ENCODE measurements at regions not wholly inside any gene's neighbourhood (a gene's known extent, or its start where the extent isn't known, plus 50 kb on each side); places are given as distances from the start of the nearest gene placed in this dataset.

DNA sequence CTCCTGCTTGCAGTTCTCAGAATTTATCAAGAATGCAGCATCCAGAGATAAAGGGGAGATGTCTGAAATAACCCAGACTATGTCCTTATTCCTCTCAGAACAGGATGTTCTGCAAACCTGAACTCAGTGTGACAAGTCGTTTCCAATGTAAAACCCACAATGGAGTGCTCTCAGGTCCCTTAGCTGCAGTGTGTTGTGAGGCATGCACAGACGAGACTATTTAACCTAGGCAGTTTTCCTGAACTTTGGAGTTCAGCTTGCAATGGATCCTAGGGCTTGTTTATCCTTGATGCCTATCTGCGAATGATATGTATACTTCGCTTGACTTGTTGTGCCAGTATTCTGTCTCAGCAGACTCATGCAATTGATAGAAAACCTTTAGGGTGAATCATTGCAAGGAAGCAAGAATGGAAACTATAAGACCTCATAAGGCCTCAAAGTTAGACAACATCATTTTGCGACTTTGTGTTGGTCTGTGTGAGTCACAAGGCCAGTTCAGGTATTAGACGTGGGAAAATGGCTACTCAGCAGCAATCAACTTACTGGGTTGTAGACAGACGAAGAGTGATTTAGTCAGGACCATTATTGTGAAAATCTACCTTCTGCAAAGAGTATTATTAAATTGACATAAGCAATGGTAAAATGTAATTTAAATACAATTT, 2439.9 kb upstream of the PCDH20 start:
- TF ChIP-seq, protein P1, sequence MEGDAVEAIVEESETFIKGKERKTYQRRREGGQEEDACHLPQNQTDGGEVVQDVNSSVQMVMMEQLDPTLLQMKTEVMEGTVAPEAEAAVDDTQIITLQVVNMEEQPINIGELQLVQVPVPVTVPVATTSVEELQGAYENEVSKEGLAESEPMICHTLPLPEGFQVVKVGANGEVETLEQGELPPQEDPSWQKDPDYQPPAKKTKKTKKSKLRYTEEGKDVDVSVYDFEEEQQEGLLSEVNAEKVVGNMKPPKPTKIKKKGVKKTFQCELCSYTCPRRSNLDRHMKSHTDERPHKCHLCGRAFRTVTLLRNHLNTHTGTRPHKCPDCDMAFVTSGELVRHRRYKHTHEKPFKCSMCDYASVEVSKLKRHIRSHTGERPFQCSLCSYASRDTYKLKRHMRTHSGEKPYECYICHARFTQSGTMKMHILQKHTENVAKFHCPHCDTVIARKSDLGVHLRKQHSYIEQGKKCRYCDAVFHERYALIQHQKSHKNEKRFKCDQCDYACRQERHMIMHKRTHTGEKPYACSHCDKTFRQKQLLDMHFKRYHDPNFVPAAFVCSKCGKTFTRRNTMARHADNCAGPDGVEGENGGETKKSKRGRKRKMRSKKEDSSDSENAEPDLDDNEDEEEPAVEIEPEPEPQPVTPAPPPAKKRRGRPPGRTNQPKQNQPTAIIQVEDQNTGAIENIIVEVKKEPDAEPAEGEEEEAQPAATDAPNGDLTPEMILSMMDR (conservative IDR thresholded peaks at IDR 0.05; ENCODE audit: low read depth in 2 of 2), result no peak
- TF ChIP-seq, protein P2, sequence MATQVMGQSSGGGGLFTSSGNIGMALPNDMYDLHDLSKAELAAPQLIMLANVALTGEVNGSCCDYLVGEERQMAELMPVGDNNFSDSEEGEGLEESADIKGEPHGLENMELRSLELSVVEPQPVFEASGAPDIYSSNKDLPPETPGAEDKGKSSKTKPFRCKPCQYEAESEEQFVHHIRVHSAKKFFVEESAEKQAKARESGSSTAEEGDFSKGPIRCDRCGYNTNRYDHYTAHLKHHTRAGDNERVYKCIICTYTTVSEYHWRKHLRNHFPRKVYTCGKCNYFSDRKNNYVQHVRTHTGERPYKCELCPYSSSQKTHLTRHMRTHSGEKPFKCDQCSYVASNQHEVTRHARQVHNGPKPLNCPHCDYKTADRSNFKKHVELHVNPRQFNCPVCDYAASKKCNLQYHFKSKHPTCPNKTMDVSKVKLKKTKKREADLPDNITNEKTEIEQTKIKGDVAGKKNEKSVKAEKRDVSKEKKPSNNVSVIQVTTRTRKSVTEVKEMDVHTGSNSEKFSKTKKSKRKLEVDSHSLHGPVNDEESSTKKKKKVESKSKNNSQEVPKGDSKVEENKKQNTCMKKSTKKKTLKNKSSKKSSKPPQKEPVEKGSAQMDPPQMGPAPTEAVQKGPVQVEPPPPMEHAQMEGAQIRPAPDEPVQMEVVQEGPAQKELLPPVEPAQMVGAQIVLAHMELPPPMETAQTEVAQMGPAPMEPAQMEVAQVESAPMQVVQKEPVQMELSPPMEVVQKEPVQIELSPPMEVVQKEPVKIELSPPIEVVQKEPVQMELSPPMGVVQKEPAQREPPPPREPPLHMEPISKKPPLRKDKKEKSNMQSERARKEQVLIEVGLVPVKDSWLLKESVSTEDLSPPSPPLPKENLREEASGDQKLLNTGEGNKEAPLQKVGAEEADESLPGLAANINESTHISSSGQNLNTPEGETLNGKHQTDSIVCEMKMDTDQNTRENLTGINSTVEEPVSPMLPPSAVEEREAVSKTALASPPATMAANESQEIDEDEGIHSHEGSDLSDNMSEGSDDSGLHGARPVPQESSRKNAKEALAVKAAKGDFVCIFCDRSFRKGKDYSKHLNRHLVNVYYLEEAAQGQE (IDR thresholded peaks at IDR 0.05; ENCODE audit: unreplicated experiment), result no peak
- no peak for TF ChIP-seq JUNB (IDR thresholded peaks at IDR 0.05; ENCODE audit: unreplicated experiment)
- TF ChIP-seq EZH2phosphoT487 (IDR thresholded peaks at IDR 0.05; ENCODE audit: unreplicated experiment), result no peak
- TF ChIP-seq POLR2AphosphoS5 (IDR thresholded peaks at IDR 0.05; ENCODE audit: low read depth), result no peak
- TF ChIP-seq EZH2 (IDR thresholded peaks at IDR 0.05; ENCODE audit: low read depth, unreplicated experiment), result no peak
- TF ChIP-seq, protein P3, sequence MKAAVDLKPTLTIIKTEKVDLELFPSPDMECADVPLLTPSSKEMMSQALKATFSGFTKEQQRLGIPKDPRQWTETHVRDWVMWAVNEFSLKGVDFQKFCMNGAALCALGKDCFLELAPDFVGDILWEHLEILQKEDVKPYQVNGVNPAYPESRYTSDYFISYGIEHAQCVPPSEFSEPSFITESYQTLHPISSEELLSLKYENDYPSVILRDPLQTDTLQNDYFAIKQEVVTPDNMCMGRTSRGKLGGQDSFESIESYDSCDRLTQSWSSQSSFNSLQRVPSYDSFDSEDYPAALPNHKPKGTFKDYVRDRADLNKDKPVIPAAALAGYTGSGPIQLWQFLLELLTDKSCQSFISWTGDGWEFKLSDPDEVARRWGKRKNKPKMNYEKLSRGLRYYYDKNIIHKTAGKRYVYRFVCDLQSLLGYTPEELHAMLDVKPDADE (IDR thresholded peaks at IDR 0.05), result no peak
- TF ChIP-seq ZNF331 (CRISPR knock-in tag; IDR thresholded peaks at IDR 0.05; ENCODE audit: low read depth), result no peak

Measured in GM23338 (cell line).